NCI-H2227 (cell line): ENCODE measurements at regions not wholly inside any gene's neighbourhood (a gene's known extent, or its start where the extent isn't known, plus 50 kb on each side); places are given as distances from the start of the nearest gene placed in this dataset.
A peak's percentile ranks its signal among the peaks of the same experiment; 100 is the strongest.

Experiments used
- DNase-seq: peaks from one replicate; lab custom pipeline; 2025; ENCODE audit not compliant: unreplicated experiment; lab: John Stamatoyannopoulos, UW

- DNase-seq = no peak
Observed at GRCh38 chr16:47972246-47972985, 183.4 kb downstream of the ABCC12 start.

- DNase-seq = no peak
Observed at GRCh38 chr16:47971225-47971624, 184.6 kb downstream of the ABCC12 start.

- DNase-seq = no peak
Observed at GRCh38 chr16:47970291-47970931, 185.4 kb downstream of the ABCC12 start.

GRCh38 chr16:47967374-47967773 lies 188.4 kb downstream of the ABCC12 start:
- no peak for DNase-seq

GRCh38 chr16:47966325-47966724 lies 189.5 kb downstream of the ABCC12 start:
- no peak for DNase-seq

GRCh38 chr16:47965439-47965838 lies 190.4 kb downstream of the ABCC12 start:
- peak; percentile 92 for DNase-seq

GRCh38 chr16:47958726-47959125 lies 197.1 kb downstream of the ABCC12 start:
- DNase-seq = no peak

- DNase-seq = peak; percentile 63
Observed at GRCh38 chr16:47956916-47957315, 198.9 kb downstream of the ABCC12 start.

- DNase-seq = peak; percentile 63
Observed at GRCh38 chr16:47949714-47950113, 206.1 kb downstream of the ABCC12 start.

GRCh38 chr16:47949276-47949675 lies 206.5 kb downstream of the ABCC12 start:
- DNase-seq = no peak

GRCh38 chr16:47947723-47948122 lies 208.1 kb downstream of the ABCC12 start:
- peak; percentile 2 for DNase-seq

GRCh38 chr16:47946092-47946491 lies 209.7 kb downstream of the ABCC12 start:
- no peak for DNase-seq

- no peak for DNase-seq
Observed at GRCh38 chr16:47944589-47944988, 211.2 kb downstream of the ABCC12 start.

- DNase-seq = no peak
Observed at GRCh38 chr16:47943235-47943634, 212.6 kb downstream of the ABCC12 start.

- DNase-seq = no peak
Observed at GRCh38 chr16:47940466-47940865, 215.3 kb downstream of the ABCC12 start.

- DNase-seq = no peak
Observed at GRCh38 chr16:47939680-47940079, 216.1 kb downstream of the ABCC12 start.

GRCh38 chr16:47938272-47938671 lies 217.5 kb downstream of the ABCC12 start:
- no peak for DNase-seq

- no peak for DNase-seq
Observed at GRCh38 chr16:47928008-47928407, 227.8 kb downstream of the ABCC12 start.

GRCh38 chr16:47927330-47927729 lies 228.5 kb downstream of the ABCC12 start:
- DNase-seq = no peak

- no peak for DNase-seq
Observed at GRCh38 chr16:47925811-47926460, 229.9 kb downstream of the ABCC12 start.

GRCh38 chr16:47924950-47925349 lies 230.8 kb downstream of the ABCC12 start:
- DNase-seq = no peak

- no peak for DNase-seq
Observed at GRCh38 chr16:47921535-47921934, 234.3 kb downstream of the ABCC12 start.
